Glutamatergic neuron (in vitro differentiated cells): ENCODE measurements at regions not wholly inside any gene's neighbourhood (a gene's known extent, or its start where the extent isn't known, plus 50 kb on each side); places are given as distances from the start of the nearest gene placed in this dataset.

Experiments used
- DNase-seq: peaks from one replicate; pipeline ENCODE4 v3.0.0; 2022
- H3K27ac Mint-ChIP-seq: one replicate; pipeline ENCODE4 v1.8.0; 2020; ENCODE audit warnings: mild to moderate bottlenecking, mixed read lengths, inconsistent platforms; ENCODE audit not compliant: unreplicated experiment
- H3K27me3 Mint-ChIP-seq: one replicate; pipeline ENCODE4 v1.8.0; 2020; ENCODE audit warnings: mild to moderate bottlenecking, moderate library complexity, mixed read lengths, inconsistent platforms; ENCODE audit not compliant: unreplicated experiment
- H3K36me3 Mint-ChIP-seq: one replicate; pipeline ENCODE4 v1.8.0; 2020; ENCODE audit warnings: mild to moderate bottlenecking, mixed read lengths, inconsistent platforms; ENCODE audit not compliant: unreplicated experiment
- H3K4me1 Mint-ChIP-seq: one replicate; pipeline ENCODE4 v1.8.0; 2020; ENCODE audit warnings: mild to moderate bottlenecking, low read depth, mixed read lengths, inconsistent platforms; ENCODE audit not compliant: unreplicated experiment
- H3K4me3 Mint-ChIP-seq: one replicate; pipeline ENCODE4 v1.8.0; 2020; ENCODE audit warnings: mild to moderate bottlenecking, mixed read lengths, inconsistent platforms; ENCODE audit not compliant: unreplicated experiment
- H3K9me3 Mint-ChIP-seq: one replicate; pipeline ENCODE4 v1.8.0; 2020; ENCODE audit warnings: mild to moderate bottlenecking, moderate library complexity, mixed read lengths, inconsistent platforms; ENCODE audit not compliant: unreplicated experiment
- TF ChIP-seq, protein P1 (sequence below): fragments of 200-600 bp; sonication (generic); IDR thresholded peaks from one replicate; pipeline ENCODE4 v1.5.0; 2021; ENCODE audit not compliant: partially characterized antibody, unreplicated experiment

DNA sequence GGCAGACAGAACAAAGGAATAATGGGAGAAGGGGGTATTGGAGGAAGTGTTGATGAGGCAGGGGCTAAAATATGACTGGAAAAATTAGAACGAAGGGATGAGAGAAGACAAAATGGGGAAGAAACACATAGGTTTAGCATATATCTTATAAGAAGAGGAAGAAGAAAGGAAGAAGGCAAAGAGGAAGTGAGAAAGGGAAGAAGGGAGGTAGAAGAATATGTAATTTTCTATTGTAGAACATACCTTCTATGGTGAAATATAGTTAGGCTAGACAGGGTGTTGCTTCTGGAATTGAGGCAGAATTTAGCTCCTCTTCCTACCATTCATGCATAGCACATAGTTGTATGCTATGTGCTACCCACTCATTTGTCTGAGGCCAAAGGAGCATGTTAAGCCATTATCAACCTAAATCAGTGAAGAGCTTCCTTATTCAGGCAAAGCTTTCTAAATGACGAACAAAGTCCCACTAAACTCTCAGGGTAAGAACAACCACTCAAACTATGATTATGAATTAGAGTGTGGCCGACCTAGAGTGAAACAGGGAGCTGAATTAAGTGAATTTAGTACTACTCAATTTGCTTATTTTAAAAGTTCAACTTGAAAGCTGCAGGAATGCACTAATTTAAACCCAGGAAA is 180.9 kb upstream of the GALNT5 start:
- Mint-ChIP-seq H3K27me3 (no peaks in the 10 kb centered on the region), H3K9me3 (peaks cover 2% of the 10 kb centered on the region), H3K4me3 (no peak overlapping the region), H3K36me3 (no peaks in the 10 kb centered on the region), H3K4me1 (no peaks in the 10 kb centered on the region), H3K27ac (no peak overlapping the region)
- DNase-seq, result no peak
- TF ChIP-seq, protein P1, sequence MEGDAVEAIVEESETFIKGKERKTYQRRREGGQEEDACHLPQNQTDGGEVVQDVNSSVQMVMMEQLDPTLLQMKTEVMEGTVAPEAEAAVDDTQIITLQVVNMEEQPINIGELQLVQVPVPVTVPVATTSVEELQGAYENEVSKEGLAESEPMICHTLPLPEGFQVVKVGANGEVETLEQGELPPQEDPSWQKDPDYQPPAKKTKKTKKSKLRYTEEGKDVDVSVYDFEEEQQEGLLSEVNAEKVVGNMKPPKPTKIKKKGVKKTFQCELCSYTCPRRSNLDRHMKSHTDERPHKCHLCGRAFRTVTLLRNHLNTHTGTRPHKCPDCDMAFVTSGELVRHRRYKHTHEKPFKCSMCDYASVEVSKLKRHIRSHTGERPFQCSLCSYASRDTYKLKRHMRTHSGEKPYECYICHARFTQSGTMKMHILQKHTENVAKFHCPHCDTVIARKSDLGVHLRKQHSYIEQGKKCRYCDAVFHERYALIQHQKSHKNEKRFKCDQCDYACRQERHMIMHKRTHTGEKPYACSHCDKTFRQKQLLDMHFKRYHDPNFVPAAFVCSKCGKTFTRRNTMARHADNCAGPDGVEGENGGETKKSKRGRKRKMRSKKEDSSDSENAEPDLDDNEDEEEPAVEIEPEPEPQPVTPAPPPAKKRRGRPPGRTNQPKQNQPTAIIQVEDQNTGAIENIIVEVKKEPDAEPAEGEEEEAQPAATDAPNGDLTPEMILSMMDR, result no peak

DNA sequence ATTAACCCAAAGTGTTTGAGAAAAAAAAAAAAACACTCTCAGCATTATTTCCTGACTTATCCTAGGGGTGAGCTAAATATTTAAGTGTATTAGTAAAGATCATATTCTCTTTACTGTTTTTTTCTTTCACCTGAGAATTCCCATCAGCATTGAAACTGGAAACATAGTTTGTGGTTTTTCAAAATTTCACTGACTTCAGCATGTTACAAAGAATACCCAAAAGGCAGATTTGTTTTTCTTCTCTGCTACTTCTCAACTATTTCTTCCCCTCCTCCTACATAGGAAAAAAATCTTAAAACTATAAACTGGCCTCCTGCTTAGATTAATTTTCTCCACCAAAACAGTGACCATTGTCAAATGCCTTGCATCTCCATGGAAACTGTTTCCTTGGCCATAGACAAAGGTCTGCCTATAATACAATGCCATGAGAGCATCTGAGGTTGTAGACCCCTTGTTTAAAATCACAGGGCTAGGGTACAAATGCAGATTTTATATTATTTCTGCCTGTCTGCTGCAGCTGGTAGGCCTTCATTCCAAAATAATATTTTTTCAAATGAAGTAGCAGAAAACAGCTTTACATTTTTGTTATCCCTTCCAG is 179.7 kb upstream of the GALNT5 start:
- Mint-ChIP-seq H3K27me3 (no peaks in the 10 kb centered on the region), H3K27ac (no peak overlapping the region), H3K9me3 (peaks cover under 1% of the 10 kb centered on the region), H3K36me3 (no peaks in the 10 kb centered on the region), H3K4me3 (no peak overlapping the region), H3K4me1 (no peaks in the 10 kb centered on the region)
- TF ChIP-seq, protein P1, result no peak
- no peak for DNase-seq

DNA sequence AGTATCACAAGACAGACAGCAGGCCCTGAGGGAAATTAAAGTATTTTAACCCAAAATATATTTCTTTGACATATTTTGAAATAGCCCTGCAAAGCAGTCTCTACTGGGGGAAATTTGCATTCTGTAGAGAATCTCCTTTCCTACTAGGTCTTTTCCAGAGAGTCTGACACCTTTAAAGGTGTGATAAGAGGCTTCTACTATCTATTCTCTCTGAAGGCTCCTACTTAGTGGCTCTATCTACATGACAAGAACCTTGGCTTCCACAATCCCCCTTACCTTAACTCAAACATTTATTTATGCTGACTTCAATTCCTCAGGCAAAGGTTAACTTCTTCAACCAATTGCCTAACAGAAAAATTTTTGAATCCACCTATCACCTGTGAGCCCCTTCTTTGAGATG is 174.6 kb upstream of the GALNT5 start:
- H3K4me1 Mint-ChIP-seq, result no peaks in the 10 kb centered on the region
- DNase-seq, result no peak
- H3K4me3 Mint-ChIP-seq, result no peak overlapping the region
- H3K27me3 Mint-ChIP-seq, result no peaks in the 10 kb centered on the region
- H3K9me3 Mint-ChIP-seq, result no peaks in the 10 kb centered on the region
- H3K36me3 Mint-ChIP-seq, result no peaks in the 10 kb centered on the region
- TF ChIP-seq, protein P1, result no peak
- H3K27ac Mint-ChIP-seq, result no peak overlapping the region

GRCh38 chr2:157085522-157085921 is 172.0 kb upstream of the GALNT5 start:
- no peaks in the 10 kb centered on the region for H3K9me3 Mint-ChIP-seq

More at GRCh38 chr2:157085522-157085921, 172.0 kb upstream of the GALNT5 start:
- H3K4me3 Mint-ChIP-seq, result no peak overlapping the region
- TF ChIP-seq, protein P1, result no peak
- no peak overlapping the region for H3K27ac Mint-ChIP-seq
- no peaks in the 10 kb centered on the region for H3K4me1 Mint-ChIP-seq
- no peaks in the 10 kb centered on the region for H3K36me3 Mint-ChIP-seq
- no peak for DNase-seq
- no peaks in the 10 kb centered on the region for H3K27me3 Mint-ChIP-seq
